ENCODE measurements at regions not wholly inside any gene's neighbourhood (a gene's known extent, or its start where the extent isn't known, plus 50 kb on each side); places are given as distances from the start of the nearest gene placed in this dataset.

- Histone ChIP-seq H3K9me2 (ENCODE audit: insufficient read depth) (peaks cover 3% of the 10 kb centered on the region; the same call in 1 of the 2 replicates), H3K4me3 (no peak overlapping the region), H3K36me3 (ENCODE audit: insufficient read depth) (no peaks in the 10 kb centered on the region), H3F3A (replicated peaks; ENCODE audit: low read depth) (no peaks in the 10 kb centered on the region), H3K4me2 (no peak overlapping the region), H3K4me1 (ENCODE audit: insufficient read depth) (no peaks in the 10 kb centered on the region), H3K79me2 (replicated peaks; ENCODE audit: insufficient read depth) (no peaks in the 10 kb centered on the region), H2AFZ (no peak overlapping the region), H4K20me1 (replicated peaks; ENCODE audit: insufficient read depth) (no peaks in the 10 kb centered on the region), H3K27me3 (ENCODE audit: insufficient read depth) (no peaks in the 10 kb centered on the region), H3K27ac (ENCODE audit: low read depth) (no peak overlapping the region)
- ATAC-seq (no peak), DNase-seq (ENCODE audit: low spot score) (no peak)
- peaks cover 2% of the 10 kb centered on the region; the same call in 1 of the 3 replicates for H3K4me1 Mint-ChIP-seq
- H3K36me3 Mint-ChIP-seq (ENCODE audit: low read depth) = no peaks in the 10 kb centered on the region
- no peak overlapping the region for H3K27ac Mint-ChIP-seq
- TF ChIP-seq STAT1 (IDR thresholded peaks at IDR 0.05; ENCODE audit: unreplicated experiment) (no peak), ZNF331 (CRISPR knock-in tag; IDR thresholded peaks at IDR 0.05; ENCODE audit: low read depth) (no peak), ZNF462 (CRISPR knock-in tag; IDR thresholded peaks at IDR 0.05) (no peak), CREB1 (CRISPR knock-in tag; IDR thresholded peaks at IDR 0.05; ENCODE audit: low read depth) (no peak), EZH2phosphoT487 (IDR thresholded peaks at IDR 0.05; ENCODE audit: unreplicated experiment) (no peak), JUNB (IDR thresholded peaks at IDR 0.05; ENCODE audit: unreplicated experiment) (no peak), EZH2 (IDR thresholded peaks at IDR 0.05; ENCODE audit: low read depth, unreplicated experiment) (no peak), CTCF (conservative IDR thresholded peaks at IDR 0.05; ENCODE audit: low read depth in 2 of 2) (no peak), ETS1 (IDR thresholded peaks at IDR 0.05) (no peak), NANOG (IDR thresholded peaks at IDR 0.05; ENCODE audit: borderline replicate concordance) (no peak), ZNF114 (CRISPR knock-in tag; IDR thresholded peaks at IDR 0.05) (no peak), POLR2AphosphoS5 (IDR thresholded peaks at IDR 0.05; ENCODE audit: low read depth) (no peak), REST (IDR thresholded peaks at IDR 0.05; ENCODE audit: unreplicated experiment) (no peak)
- no peaks in the 10 kb centered on the region for H3K27me3 Mint-ChIP-seq (ENCODE audit: insufficient read depth, low read depth, poor library complexity)
- H3K4me3 Mint-ChIP-seq = no peak overlapping the region
- no peaks in the 10 kb centered on the region for H3K9me3 Mint-ChIP-seq
Measured at GRCh38 chr13:37360556-37360955, 238.0 kb downstream of the POSTN start.

All from GM23338 (cell line).